OCI-LY7 (cell line): ENCODE measurements at regions not wholly inside any gene's neighbourhood (a gene's known extent, or its start where the extent isn't known, plus 50 kb on each side); places are given as distances from the start of the nearest gene placed in this dataset.

Source experiments
- BruUV-seq: library from RNA; stranded (reverse); fragments of 400-500 nt; replicated peaks from 2 replicates; lab custom pipeline; 2021; lab: Mats Ljungman, UMichigan
- CTCF ChIA-PET: fragments of 300-600 bp; sonication (Branson Sonifier 250); formaldehyde crosslinking; loops from one replicate; lab custom pipeline; 2022; ENCODE audit warnings: antibody characterized with exemption; ENCODE audit not compliant: unreplicated experiment; lab: Charles Lee
- POLR2A ChIA-PET: fragments of 300-600 bp; sonication (Branson Sonifier 250); formaldehyde crosslinking; loops from one replicate; lab custom pipeline; 2022; ENCODE audit warnings: antibody characterized with exemption; lab: Charles Lee
- DNase-seq: peaks from one replicate; pipeline ENCODE4 v3.0.0-alpha.2; 2015; ENCODE audit warnings: low spot score
- H2AFZ ChIP-seq: fragments of 200-600 bp; sonication (generic), shearing (Covaris generic); 2 replicates; pipeline ENCODE4 v1.6.1; 2014; ENCODE audit warnings: mild to moderate bottlenecking, antibody characterized with exemption, low read length, moderate library complexity
- H3K27ac ChIP-seq: fragments of 200-600 bp; sonication (generic); 2 replicates; pipeline ENCODE4 v1.5.1; 2014; ENCODE audit warnings: mixed run types, low read depth, mild to moderate bottlenecking, moderate library complexity, low read length, inconsistent platforms; ENCODE audit not compliant: poor library complexity, severe bottlenecking
- H3K36me3 ChIP-seq: fragments of 200-600 bp; sonication (generic); 2 replicates; pipeline ENCODE4 v1.6.1; 2014; ENCODE audit warnings: mild to moderate bottlenecking, antibody characterized with exemption, low read length, moderate library complexity, mixed read lengths; ENCODE audit not compliant: insufficient read depth
- H3K4me1 ChIP-seq: fragments of 200-600 bp; sonication (generic); 2 replicates; pipeline ENCODE4 v1.5.1; 2014; ENCODE audit warnings: mild to moderate bottlenecking, low read length; ENCODE audit not compliant: insufficient read depth, poor library complexity, severe bottlenecking
- H3K4me2 ChIP-seq: fragments of 200-600 bp; sonication (generic); 2 replicates; pipeline ENCODE4 v1.6.1; 2014; ENCODE audit warnings: mild to moderate bottlenecking, low read length
- H3K4me3 ChIP-seq: fragments of 200-600 bp; sonication (generic); 2 replicates; pipeline ENCODE4 v1.5.1; 2014; ENCODE audit warnings: mild to moderate bottlenecking, low read depth, low read length; ENCODE audit not compliant: poor library complexity, severe bottlenecking
- H3K79me2 ChIP-seq: fragments of 200-600 bp; sonication (generic); 2 replicates; pipeline ENCODE4 v1.6.1; 2016; ENCODE audit warnings: low read depth, mild to moderate bottlenecking, low read length, moderate library complexity, mixed read lengths; ENCODE audit not compliant: insufficient read depth
- H3K9me2 ChIP-seq: fragments of 200-600 bp; sonication (generic); 2 replicates; pipeline ENCODE4 v1.6.1; 2016; ENCODE audit warnings: mild to moderate bottlenecking, low read length, mixed read lengths; ENCODE audit not compliant: insufficient read depth
- H3K9me3 ChIP-seq: fragments of 200-600 bp; sonication (generic); 2 replicates; pipeline ENCODE4 v1.6.1; 2014; ENCODE audit warnings: mild to moderate bottlenecking, mixed run types, low read length, mixed read lengths
- H4K20me1 ChIP-seq: fragments of 200-600 bp; sonication (generic); 2 replicates; pipeline ENCODE4 v1.6.1; 2014; ENCODE audit warnings: mild to moderate bottlenecking, antibody characterized with exemption, low read length, moderate library complexity, mixed read lengths; ENCODE audit not compliant: insufficient read depth
- EZH2phosphoT487 ChIP-seq: fragments of 200-600 bp; sonication (generic); IDR thresholded peaks from 2 replicates; pipeline ENCODE4 v1.6.1; 2018; ENCODE audit warnings: low read depth, borderline replicate concordance, mild to moderate bottlenecking, mixed run types, antibody characterized with exemption, low read length, moderate library complexity, mixed read lengths
- intact Hi-C: fragments of 100-400 bp; cut with micrococcal nuclease; formaldehyde crosslinking; loops from one replicate; pipeline ENCODE4 v1.10.0; 2022; ENCODE audit not compliant: unreplicated experiment
- TF ChIP-seq, protein P1 (sequence below): fragments of 200-600 bp; sonication (generic); conservative IDR thresholded peaks from 2 replicates; pipeline ENCODE4 v1.5.1; 2014; ENCODE audit warnings: mild to moderate bottlenecking, antibody characterized with exemption, low read length, moderate library complexity, mixed read lengths

DNA sequence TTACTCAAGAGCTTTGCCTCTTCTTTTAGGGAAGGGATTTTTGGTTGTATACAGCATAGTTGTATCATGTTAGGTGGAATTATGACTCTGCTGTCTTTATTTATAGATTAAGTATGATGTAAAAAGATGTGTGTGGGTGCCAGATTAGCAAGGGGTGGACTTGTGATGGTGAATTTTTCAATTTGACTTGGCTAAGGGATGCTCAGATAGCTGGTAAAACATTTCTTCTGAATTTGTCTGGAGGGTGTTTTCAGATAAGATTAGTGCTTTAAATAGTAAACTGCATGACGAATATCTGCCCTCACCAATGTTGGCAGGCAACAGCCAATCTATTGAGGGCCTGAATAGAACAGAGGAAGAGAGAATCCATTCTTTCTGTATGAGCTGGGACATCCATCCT lies 173.3 kb upstream of the TNFAIP3 start:
- H3K4me3 ChIP-seq: no peak overlapping the region
- H3K9me3 ChIP-seq: no peaks in the 10 kb centered on the region
- H3K9me2 ChIP-seq: no peaks in the 10 kb centered on the region
- POLR2A ChIA-PET: interaction anchor here (0.7 kb wide), 1 partner anchor 19 kb away, joined by 4 read pairs; no protein-coding TSS in a partner anchor
- H4K20me1 ChIP-seq: no peaks in the 10 kb centered on the region
- BruUV-seq: no TSS peak
- TF ChIP-seq EZH2phosphoT487: no peak
- TF ChIP-seq, protein P1, sequence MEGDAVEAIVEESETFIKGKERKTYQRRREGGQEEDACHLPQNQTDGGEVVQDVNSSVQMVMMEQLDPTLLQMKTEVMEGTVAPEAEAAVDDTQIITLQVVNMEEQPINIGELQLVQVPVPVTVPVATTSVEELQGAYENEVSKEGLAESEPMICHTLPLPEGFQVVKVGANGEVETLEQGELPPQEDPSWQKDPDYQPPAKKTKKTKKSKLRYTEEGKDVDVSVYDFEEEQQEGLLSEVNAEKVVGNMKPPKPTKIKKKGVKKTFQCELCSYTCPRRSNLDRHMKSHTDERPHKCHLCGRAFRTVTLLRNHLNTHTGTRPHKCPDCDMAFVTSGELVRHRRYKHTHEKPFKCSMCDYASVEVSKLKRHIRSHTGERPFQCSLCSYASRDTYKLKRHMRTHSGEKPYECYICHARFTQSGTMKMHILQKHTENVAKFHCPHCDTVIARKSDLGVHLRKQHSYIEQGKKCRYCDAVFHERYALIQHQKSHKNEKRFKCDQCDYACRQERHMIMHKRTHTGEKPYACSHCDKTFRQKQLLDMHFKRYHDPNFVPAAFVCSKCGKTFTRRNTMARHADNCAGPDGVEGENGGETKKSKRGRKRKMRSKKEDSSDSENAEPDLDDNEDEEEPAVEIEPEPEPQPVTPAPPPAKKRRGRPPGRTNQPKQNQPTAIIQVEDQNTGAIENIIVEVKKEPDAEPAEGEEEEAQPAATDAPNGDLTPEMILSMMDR: no peak
- H2AFZ ChIP-seq: no peak overlapping the region
- no peaks in the 10 kb centered on the region for H3K79me2 ChIP-seq
- H3K27ac ChIP-seq: no peak overlapping the region
- peaks cover 3% of the 10 kb centered on the region for H3K4me1 ChIP-seq
- no peak overlapping the region for H3K4me2 ChIP-seq
- H3K36me3 ChIP-seq: no peaks in the 10 kb centered on the region
- CTCF ChIA-PET: no interaction called here
- DNase-seq: no peak
- intact Hi-C loops: no loop called here

DNA sequence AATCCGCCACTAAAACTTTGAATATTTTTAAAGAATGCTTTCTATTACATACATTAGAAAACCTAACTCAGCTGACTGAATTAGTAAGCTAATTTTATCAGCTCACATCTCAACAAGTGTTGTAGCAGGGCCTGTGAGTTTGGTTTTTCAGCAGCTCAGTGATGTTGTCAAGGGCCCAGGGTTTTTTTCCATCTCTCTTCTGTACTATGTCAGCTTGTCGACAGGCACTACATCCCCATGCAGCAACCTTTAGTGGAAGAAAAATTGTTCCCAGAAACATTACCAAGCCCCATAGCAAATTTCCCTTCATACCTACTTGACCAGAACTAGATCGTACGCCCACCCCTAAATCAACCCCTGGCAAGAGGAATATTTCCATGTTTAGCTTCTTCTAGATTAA lies 170.3 kb upstream of the TNFAIP3 start:
- POLR2A ChIA-PET: interaction anchor here (0.5 to 1.1 kb wide), 6 partner anchors 10 to 425 kb away, joined by 3 to 5 read pairs (median 3); no protein-coding TSS in a partner anchor
- Histone ChIP-seq H3K27ac (no peak overlapping the region), H3K79me2 (no peaks in the 10 kb centered on the region), H4K20me1 (no peaks in the 10 kb centered on the region), H3K4me3 (no peak overlapping the region), H3K9me2 (no peaks in the 10 kb centered on the region), H3K4me2 (no peak overlapping the region), H2AFZ (no peak overlapping the region), H3K9me3 (no peaks in the 10 kb centered on the region), H3K36me3 (no peaks in the 10 kb centered on the region), H3K4me1 (peaks cover 10% of the 10 kb centered on the region)
- DNase-seq: no peak
- CTCF ChIA-PET: interaction anchor here (0.6 to 1.5 kb wide), 3 partner anchors 8 to 352 kb away, joined by 3 to 4 read pairs (median 4); no protein-coding TSS in a partner anchor
- no peak for TF ChIP-seq EZH2phosphoT487
- TF ChIP-seq, protein P1: no peak
- BruUV-seq: no TSS peak
- intact Hi-C loops: no loop called here

DNA sequence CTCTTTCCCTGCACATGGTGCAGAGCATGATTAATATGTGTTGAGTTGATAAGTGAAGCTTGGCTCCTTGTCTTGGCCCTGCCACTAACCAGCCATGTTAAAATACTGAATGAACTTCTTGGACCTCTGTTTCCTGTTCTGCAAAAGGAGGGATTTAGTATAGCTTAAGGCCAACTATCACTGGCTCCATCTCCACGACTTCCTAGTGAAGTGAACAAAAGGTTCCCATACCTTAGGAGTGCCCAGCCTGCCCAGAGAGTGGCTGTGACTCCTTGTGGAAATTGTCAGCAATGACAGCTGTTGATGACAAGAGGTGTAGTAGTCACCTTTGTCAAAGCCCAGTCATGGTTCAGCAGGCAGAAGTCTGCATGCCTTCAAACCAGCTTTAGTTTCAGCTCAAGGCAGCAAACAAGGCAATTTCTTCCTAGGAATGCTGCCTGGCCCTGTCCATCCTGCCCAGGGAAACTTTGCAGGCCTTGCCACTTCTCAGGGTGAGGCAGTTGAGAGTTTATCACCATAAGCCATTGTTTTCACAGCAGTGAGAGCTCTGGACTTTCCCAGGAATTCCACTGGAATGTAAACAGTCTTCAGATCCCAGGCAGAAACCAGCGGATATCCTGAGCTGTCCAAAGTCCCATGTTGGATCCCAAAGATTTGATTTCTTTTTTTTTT lies 169.7 kb upstream of the TNFAIP3 start:
- H3K4me3 ChIP-seq: no peak overlapping the region
- intact Hi-C loops: no loop called here
- no TSS peak for BruUV-seq
- no peaks in the 10 kb centered on the region for H3K79me2 ChIP-seq
- POLR2A ChIA-PET: interaction anchor here (0.5 to 1.1 kb wide), 8 partner anchors 11 to 426 kb away, joined by 3 to 5 read pairs (median 3); no protein-coding TSS in a partner anchor
- peaks cover 10% of the 10 kb centered on the region for H3K4me1 ChIP-seq
- no peaks in the 10 kb centered on the region for H3K36me3 ChIP-seq
- H3K27ac ChIP-seq: no peak overlapping the region
- TF ChIP-seq, protein P1: no peak
- no peak for TF ChIP-seq EZH2phosphoT487
- no peaks in the 10 kb centered on the region for H4K20me1 ChIP-seq
- CTCF ChIA-PET: interaction anchor here (0.6 to 1.5 kb wide), 2 partner anchors 9 to 351 kb away, joined by 3 to 4 read pairs; no protein-coding TSS in a partner anchor
- H3K9me3 ChIP-seq: no peaks in the 10 kb centered on the region
- no peak for DNase-seq
- H3K9me2 ChIP-seq: no peaks in the 10 kb centered on the region
- H2AFZ ChIP-seq: no peak overlapping the region
- no peak overlapping the region for H3K4me2 ChIP-seq
